PC-9 (cell line): ENCODE measurements at regions not wholly inside any gene's neighbourhood (a gene's known extent, or its start where the extent isn't known, plus 50 kb on each side); places are given as distances from the start of the nearest gene placed in this dataset.

Source experiments
- BruUV-seq: library from RNA; stranded (reverse); fragments of 400-500 nt; replicated peaks from 2 replicates; lab custom pipeline; 2021; lab: Mats Ljungman, UMichigan
- CTCF ChIA-PET: fragments of 300-600 bp; sonication (Branson Sonifier 250); formaldehyde crosslinking; loops from one replicate; lab custom pipeline; 2022; ENCODE audit warnings: antibody characterized with exemption; lab: Charles Lee
- POLR2A ChIA-PET: fragments of 300-600 bp; sonication (Branson Sonifier 250); formaldehyde crosslinking; loops from one replicate; lab custom pipeline; 2022; ENCODE audit warnings: antibody characterized with exemption; ENCODE audit not compliant: unreplicated experiment; lab: Charles Lee
- DNase-seq, 2 experiments: peaks; one replicate each; pipeline versions ENCODE4 v3.0.0 to v3.0.0-alpha.2; 2015 to 2022; ENCODE audit warnings: mixed read lengths in 1 of 2
- H2AFZ ChIP-seq: fragments of 200-600 bp; sonication (generic); 2 replicates; pipeline ENCODE4 v1.8.1; 2017; ENCODE audit warnings: antibody characterized with exemption
- H3F3A ChIP-seq: fragments of 200-600 bp; sonication (generic); 2 replicates; pipeline ENCODE4 v1.8.1; 2017; ENCODE audit warnings: antibody characterized with exemption, mild to moderate bottlenecking, low read depth; ENCODE audit not compliant: insufficient read depth
- H3K27ac ChIP-seq: fragments of 200-600 bp; sonication (generic); 2 replicates; pipeline ENCODE4 v1.6.1; 2016; ENCODE audit warnings: mixed run types
- H3K27me3 ChIP-seq: fragments of 200-600 bp; sonication (generic); 2 replicates; pipeline ENCODE4 v1.6.1; 2016; ENCODE audit warnings: low read depth, mixed run types; ENCODE audit not compliant: insufficient read depth
- H3K36me3 ChIP-seq: fragments of 200-600 bp; sonication (generic); 2 replicates; pipeline ENCODE4 v1.6.1; 2016; ENCODE audit warnings: low read depth, mixed run types
- H3K4me1 ChIP-seq: fragments of 200-600 bp; sonication (generic); replicated peaks from 2 replicates; pipeline ENCODE4 v1.6.1; 2016; ENCODE audit warnings: mixed run types; ENCODE audit not compliant: insufficient read depth
- H3K4me2 ChIP-seq: fragments of 200-600 bp; sonication (generic); 2 replicates; pipeline ENCODE4 v1.6.1; 2017; ENCODE audit warnings: mixed run types
- H3K4me3 ChIP-seq: fragments of 200-600 bp; sonication (generic); 2 replicates; pipeline ENCODE4 v1.6.1; 2016; ENCODE audit warnings: mixed run types
- H3K79me2 ChIP-seq: fragments of 200-600 bp; sonication (generic); 2 replicates; pipeline ENCODE4 v1.6.1; 2017; ENCODE audit warnings: low read depth, mixed run types
- H3K9me2 ChIP-seq: fragments of 200-600 bp; sonication (generic); 2 replicates; pipeline ENCODE4 v1.8.1; 2017; ENCODE audit warnings: mild to moderate bottlenecking; ENCODE audit not compliant: insufficient read depth
- H3K9me3 ChIP-seq: fragments of 200-600 bp; sonication (generic); 2 replicates; pipeline ENCODE4 v1.8.1; 2016; ENCODE audit warnings: low read depth; ENCODE audit not compliant: insufficient read depth
- H4K20me1 ChIP-seq: fragments of 200-600 bp; sonication (generic); 2 replicates; pipeline ENCODE4 v1.8.1; 2017; ENCODE audit not compliant: insufficient read depth
- CTCF ChIP-seq: fragments of 200-600 bp; sonication (generic); conservative IDR thresholded peaks from 2 replicates; pipeline ENCODE4 v1.6.1; 2017; ENCODE audit warnings: mixed run types, antibody characterized with exemption, mild to moderate bottlenecking, moderate library complexity
- EZH2 ChIP-seq: fragments of 200-600 bp; sonication (generic); IDR thresholded peaks from 2 replicates; pipeline ENCODE4 v1.8.0; 2017; ENCODE audit warnings: antibody characterized with exemption, low read depth
- intact Hi-C: fragments of 100-400 bp; cut with micrococcal nuclease; formaldehyde crosslinking; loops from one replicate; pipeline ENCODE4 v1.10.0; 2022; ENCODE audit not compliant: unreplicated experiment

GRCh38 chr11:87432022-87432421 lies 394.3 kb downstream of the TMEM135 start:
- CTCF ChIA-PET, result no interaction called here

GRCh38 chr11:87431392-87431791 lies 393.7 kb downstream of the TMEM135 start:
- 0 out of 2 replicates have a peak, but pooled peaks cover 4% of the 10 kb centered on the region for H3F3A ChIP-seq
- ChIA-PET CTCF (no interaction called here), POLR2A (no interaction called here)
- no peaks in the 10 kb centered on the region for H3K36me3 ChIP-seq
- H3K4me1 ChIP-seq, result peaks cover 10% of the 10 kb centered on the region
- H3K9me3 ChIP-seq, result 0 out of 2 replicates have a peak, but pooled peaks cover 3% of the 10 kb centered on the region
- no TSS peak for BruUV-seq
- TF ChIP-seq CTCF, result no peak
- TF ChIP-seq EZH2, result no peak
- no peak overlapping the region for H3K4me3 ChIP-seq
- H4K20me1 ChIP-seq, result no peaks in the 10 kb centered on the region
- H3K27me3 ChIP-seq, result no peaks in the 10 kb centered on the region
- intact Hi-C loops, result no loop called here
- H2AFZ ChIP-seq, result no peak overlapping the region
- no peaks in the 10 kb centered on the region for H3K9me2 ChIP-seq
- no peak for DNase-seq
- H3K27ac ChIP-seq, result no peak overlapping the region
- H3K4me2 ChIP-seq, result no peak overlapping the region
- H3K79me2 ChIP-seq, result no peaks in the 10 kb centered on the region

More at GRCh38 chr11:87432022-87432421, 394.3 kb downstream of the TMEM135 start:
- no peaks in the 10 kb centered on the region for H4K20me1 ChIP-seq
- H3K79me2 ChIP-seq, result no peaks in the 10 kb centered on the region
- H3F3A ChIP-seq, result 0 out of 2 replicates have a peak, but pooled peaks cover 4% of the 10 kb centered on the region
- H3K4me2 ChIP-seq, result no peak overlapping the region
- no peak for DNase-seq
- H3K4me1 ChIP-seq, result peaks cover 10% of the 10 kb centered on the region
- no peaks in the 10 kb centered on the region for H3K27me3 ChIP-seq
- TF ChIP-seq EZH2 (no peak), CTCF (no peak)
- no peak overlapping the region for H2AFZ ChIP-seq
- H3K9me2 ChIP-seq, result no peaks in the 10 kb centered on the region
- intact Hi-C loops, result no loop called here
- H3K4me3 ChIP-seq, result no peak overlapping the region
- no peak overlapping the region for H3K27ac ChIP-seq
- 0 out of 2 replicates have a peak, but pooled peaks cover 3% of the 10 kb centered on the region for H3K9me3 ChIP-seq
- no peaks in the 10 kb centered on the region for H3K36me3 ChIP-seq
- no TSS peak for BruUV-seq
- POLR2A ChIA-PET, result no interaction called here

GRCh38 chr11:87430821-87431220 lies 393.1 kb downstream of the TMEM135 start:
- no peak for TF ChIP-seq EZH2
- TF ChIP-seq CTCF, result no peak
- H3K27ac ChIP-seq, result no peak overlapping the region
- no peak overlapping the region for H3K4me2 ChIP-seq
- H4K20me1 ChIP-seq, result no peaks in the 10 kb centered on the region
- intact Hi-C loops, result no loop called here
- no peak overlapping the region for H3K4me3 ChIP-seq
- H3K9me2 ChIP-seq, result no peaks in the 10 kb centered on the region
- no peaks in the 10 kb centered on the region for H3K36me3 ChIP-seq
- peak in 1 of 2 experiments; percentile 21 for DNase-seq
- H3K79me2 ChIP-seq, result no peaks in the 10 kb centered on the region
- H2AFZ ChIP-seq, result no peak overlapping the region
- H3F3A ChIP-seq, result 0 out of 2 replicates have a peak, but pooled peaks cover 4% of the 10 kb centered on the region
- BruUV-seq, result no TSS peak
- H3K4me1 ChIP-seq, result peaks cover 10% of the 10 kb centered on the region
- POLR2A ChIA-PET, result no interaction called here
- H3K9me3 ChIP-seq, result 0 out of 2 replicates have a peak, but pooled peaks cover 3% of the 10 kb centered on the region
- H3K27me3 ChIP-seq, result no peaks in the 10 kb centered on the region
- CTCF ChIA-PET, result no interaction called here
